ENCODE measurements at regions not wholly inside any gene's neighbourhood (a gene's known extent, or its start where the extent isn't known, plus 50 kb on each side); places are given as distances from the start of the nearest gene placed in this dataset.

DNA sequence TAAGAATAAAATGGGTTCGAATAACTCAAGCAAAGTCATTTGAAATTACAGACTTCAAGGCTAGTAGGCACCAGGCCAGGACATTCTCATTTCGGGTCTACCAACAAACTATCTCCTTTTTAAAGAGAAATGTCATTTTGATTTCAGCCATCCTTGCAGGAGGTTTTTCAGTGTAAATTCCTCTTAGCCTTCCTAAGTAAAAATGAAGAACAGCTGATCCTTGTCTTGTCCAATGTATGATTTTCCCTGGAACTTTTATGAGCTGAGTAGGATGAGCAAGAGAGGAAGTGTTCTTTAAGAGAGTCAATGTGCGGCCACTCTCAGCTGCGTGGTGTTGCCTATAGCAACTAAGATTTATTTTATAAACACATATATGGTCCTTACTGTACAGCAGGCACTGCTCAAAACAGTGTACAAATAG lies 110.1 kb downstream of the PLCE1 start:
- DNase-seq (ENCODE audit: low read depth): peak; percentile 40
- H3K4me3 ChIP-seq (ENCODE audit: control insufficient read depth, low read depth, low read length): no peak overlapping the region
- TF ChIP-seq, protein P1, sequence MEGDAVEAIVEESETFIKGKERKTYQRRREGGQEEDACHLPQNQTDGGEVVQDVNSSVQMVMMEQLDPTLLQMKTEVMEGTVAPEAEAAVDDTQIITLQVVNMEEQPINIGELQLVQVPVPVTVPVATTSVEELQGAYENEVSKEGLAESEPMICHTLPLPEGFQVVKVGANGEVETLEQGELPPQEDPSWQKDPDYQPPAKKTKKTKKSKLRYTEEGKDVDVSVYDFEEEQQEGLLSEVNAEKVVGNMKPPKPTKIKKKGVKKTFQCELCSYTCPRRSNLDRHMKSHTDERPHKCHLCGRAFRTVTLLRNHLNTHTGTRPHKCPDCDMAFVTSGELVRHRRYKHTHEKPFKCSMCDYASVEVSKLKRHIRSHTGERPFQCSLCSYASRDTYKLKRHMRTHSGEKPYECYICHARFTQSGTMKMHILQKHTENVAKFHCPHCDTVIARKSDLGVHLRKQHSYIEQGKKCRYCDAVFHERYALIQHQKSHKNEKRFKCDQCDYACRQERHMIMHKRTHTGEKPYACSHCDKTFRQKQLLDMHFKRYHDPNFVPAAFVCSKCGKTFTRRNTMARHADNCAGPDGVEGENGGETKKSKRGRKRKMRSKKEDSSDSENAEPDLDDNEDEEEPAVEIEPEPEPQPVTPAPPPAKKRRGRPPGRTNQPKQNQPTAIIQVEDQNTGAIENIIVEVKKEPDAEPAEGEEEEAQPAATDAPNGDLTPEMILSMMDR (conservative IDR thresholded peaks at IDR 0.05; ENCODE audit: control insufficient read depth, insufficient read depth, low read depth, low read length): no peak

DNA sequence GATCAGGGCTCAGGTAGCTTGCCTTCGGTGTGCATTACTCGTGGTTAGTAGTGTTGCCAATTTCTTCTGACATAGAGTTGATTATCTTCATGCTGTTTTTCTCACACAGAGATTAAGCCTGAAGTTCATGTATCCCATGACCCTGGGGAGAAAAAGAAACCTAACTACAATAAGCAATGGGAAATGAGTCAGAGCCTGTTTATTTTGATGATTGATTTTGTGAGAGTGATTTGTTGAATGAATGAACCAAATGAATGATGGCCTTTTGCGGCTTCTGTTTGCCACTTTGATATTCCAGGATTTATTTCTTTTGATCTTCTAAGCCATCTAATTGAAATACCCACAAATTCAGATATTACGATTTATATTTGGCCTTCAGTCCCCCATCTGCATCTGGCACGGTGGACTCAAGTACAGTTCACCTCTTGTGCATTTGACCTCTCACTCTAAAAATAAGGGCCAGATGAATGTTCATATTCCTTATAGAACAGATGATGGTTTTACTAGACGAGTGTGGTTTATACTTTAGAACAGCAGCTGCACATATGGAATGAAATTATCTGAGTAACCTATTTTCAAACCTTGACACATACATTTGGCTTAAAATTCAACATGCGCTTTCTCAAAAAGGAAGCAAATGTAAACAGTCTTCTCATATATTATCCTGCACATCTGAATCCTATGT lies 110.7 kb downstream of the PLCE1 start:
- no peak overlapping the region for H3K4me3 ChIP-seq (ENCODE audit: control insufficient read depth, low read depth, low read length)
- TF ChIP-seq, protein P1 (conservative IDR thresholded peaks at IDR 0.05; ENCODE audit: control insufficient read depth, insufficient read depth, low read depth, low read length): no peak
- peak; percentile 54 for DNase-seq (ENCODE audit: low read depth)

DNA sequence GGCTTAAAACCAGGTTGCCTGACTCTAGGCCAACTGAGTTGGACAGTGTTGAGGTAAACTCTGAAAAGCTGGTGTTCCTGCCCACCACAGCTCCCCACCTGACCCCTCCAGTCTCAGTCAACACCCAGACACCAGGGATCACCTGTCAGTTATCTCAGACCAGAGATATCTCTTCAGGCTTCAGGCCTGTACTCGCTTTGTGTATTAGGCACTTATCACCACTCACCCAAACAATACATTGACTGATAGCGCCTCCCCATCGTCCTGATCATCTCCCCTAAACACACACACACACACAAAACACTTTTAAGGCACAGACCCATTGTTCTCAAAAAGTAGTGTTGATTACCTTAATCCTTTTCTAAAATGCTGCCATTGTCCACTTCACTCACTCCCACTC lies 111.5 kb downstream of the PLCE1 start:
- TF ChIP-seq, protein P1 (conservative IDR thresholded peaks at IDR 0.05; ENCODE audit: control insufficient read depth, insufficient read depth, low read depth, low read length): no peak
- H3K4me3 ChIP-seq (ENCODE audit: control insufficient read depth, low read depth, low read length): no peak overlapping the region
- DNase-seq (ENCODE audit: low read depth): no peak

- TF ChIP-seq, protein P1 (conservative IDR thresholded peaks at IDR 0.05; ENCODE audit: control insufficient read depth, insufficient read depth, low read depth, low read length): no peak
- DNase-seq (ENCODE audit: low read depth): no peak
- H3K4me3 ChIP-seq (ENCODE audit: control insufficient read depth, low read depth, low read length): no peak overlapping the region
Measured at GRCh38 chr10:94107191-94107590, 113.5 kb downstream of the PLCE1 start.

DNA sequence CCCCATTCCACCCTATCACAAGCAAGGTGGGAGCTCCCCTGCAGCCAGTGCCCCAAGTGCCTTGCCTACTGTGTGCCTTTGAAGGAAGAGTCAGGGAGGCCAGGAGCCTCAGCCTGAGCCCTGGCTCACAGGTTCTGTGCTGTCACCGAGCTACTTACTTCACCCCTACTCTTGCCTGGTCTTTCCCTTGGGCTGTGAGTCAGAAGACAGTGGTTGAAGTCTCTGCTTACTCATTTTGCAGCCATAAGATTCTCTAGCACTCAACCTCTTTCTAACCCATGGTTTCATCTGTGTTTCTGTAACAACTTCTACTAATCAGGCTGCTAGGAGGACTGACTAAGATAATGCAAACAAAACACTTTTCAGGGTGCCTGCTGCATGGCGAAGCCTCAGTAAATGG lies 114.5 kb downstream of the PLCE1 start:
- H3K4me3 ChIP-seq (ENCODE audit: control insufficient read depth, low read depth, low read length): no peak overlapping the region
- DNase-seq (ENCODE audit: low read depth): peak; percentile 91
- TF ChIP-seq, protein P1 (conservative IDR thresholded peaks at IDR 0.05; ENCODE audit: control insufficient read depth, insufficient read depth, low read depth, low read length): no peak

DNA sequence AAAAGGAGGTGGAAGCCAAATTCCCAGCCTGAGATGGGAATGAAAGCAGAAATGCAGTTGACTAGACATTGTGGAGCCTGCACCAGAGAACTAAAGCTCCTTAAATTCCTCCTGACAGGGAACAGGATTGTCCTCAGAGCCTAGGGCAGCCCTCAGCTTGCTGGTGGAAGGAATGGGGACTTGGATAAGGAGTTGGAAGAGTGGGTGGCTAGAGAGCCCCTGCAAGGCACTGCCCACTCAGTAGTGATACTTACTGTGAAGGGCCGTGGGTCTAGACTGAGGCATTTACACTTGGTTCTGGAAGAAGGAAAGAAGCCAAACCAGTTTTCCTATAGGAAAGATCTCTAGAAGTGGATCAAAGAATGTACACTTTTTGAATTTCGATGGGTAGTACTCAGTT lies 117.6 kb downstream of the PLCE1 start:
- no peak for DNase-seq (ENCODE audit: low read depth)
- TF ChIP-seq, protein P1 (conservative IDR thresholded peaks at IDR 0.05; ENCODE audit: control insufficient read depth, insufficient read depth, low read depth, low read length): no peak
- no peak overlapping the region for H3K4me3 ChIP-seq (ENCODE audit: control insufficient read depth, low read depth, low read length)
